ENCODE measurements at regions not wholly inside any gene's neighbourhood (a gene's known extent, or its start where the extent isn't known, plus 50 kb on each side); places are given as distances from the start of the nearest gene placed in this dataset.
"Not testable (repeated sequence)": the region's sequence is repeated elsewhere in the genome, so short reads cannot be mapped to it uniquely, and the experiment has no call there.

DNA sequence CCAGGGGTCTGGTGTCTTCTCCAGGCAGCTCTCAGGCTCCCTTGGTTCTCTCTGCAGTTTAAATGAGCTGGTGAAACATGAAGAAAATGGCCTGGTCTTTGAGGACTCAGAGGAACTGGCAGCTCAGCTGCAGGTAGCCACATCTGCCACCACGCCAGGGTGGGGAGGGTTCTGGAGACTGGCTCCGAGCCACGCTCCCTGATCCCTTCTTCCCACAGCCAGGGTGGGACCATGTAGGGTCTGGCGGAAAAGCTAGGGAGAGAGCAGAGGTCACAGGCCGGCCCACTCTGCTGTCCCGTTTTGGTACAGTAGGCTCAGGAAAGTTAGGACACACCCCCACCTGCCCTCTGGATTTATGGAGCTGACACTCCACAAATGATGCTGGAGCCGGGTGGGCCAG lies 103.5 kb upstream of the CCZ1B start:
- TF ChIP-seq, protein P1, sequence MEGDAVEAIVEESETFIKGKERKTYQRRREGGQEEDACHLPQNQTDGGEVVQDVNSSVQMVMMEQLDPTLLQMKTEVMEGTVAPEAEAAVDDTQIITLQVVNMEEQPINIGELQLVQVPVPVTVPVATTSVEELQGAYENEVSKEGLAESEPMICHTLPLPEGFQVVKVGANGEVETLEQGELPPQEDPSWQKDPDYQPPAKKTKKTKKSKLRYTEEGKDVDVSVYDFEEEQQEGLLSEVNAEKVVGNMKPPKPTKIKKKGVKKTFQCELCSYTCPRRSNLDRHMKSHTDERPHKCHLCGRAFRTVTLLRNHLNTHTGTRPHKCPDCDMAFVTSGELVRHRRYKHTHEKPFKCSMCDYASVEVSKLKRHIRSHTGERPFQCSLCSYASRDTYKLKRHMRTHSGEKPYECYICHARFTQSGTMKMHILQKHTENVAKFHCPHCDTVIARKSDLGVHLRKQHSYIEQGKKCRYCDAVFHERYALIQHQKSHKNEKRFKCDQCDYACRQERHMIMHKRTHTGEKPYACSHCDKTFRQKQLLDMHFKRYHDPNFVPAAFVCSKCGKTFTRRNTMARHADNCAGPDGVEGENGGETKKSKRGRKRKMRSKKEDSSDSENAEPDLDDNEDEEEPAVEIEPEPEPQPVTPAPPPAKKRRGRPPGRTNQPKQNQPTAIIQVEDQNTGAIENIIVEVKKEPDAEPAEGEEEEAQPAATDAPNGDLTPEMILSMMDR (tag by site-specific recombination; IDR thresholded peaks at IDR 0.05): not testable (repeated sequence)
- TF ChIP-seq TRIM28 (IDR thresholded peaks at IDR 0.05; ENCODE audit: borderline replicate concordance, low read length); ZEB2 (tag by site-specific recombination; IDR thresholded peaks at IDR 0.05); KLF16 (tag by site-specific recombination; IDR thresholded peaks at IDR 0.05); ZNF248 (tag by site-specific recombination; IDR thresholded peaks at IDR 0.05); ZSCAN30 (tag by site-specific recombination; IDR thresholded peaks at IDR 0.05); ZNF510 (tag by site-specific recombination; IDR thresholded peaks at IDR 0.05; ENCODE audit: insufficient replicate concordance); ZNF335 (tag by site-specific recombination; conservative IDR thresholded peaks at IDR 0.05): not testable (repeated sequence)
- TF ChIP-seq, protein P2, sequence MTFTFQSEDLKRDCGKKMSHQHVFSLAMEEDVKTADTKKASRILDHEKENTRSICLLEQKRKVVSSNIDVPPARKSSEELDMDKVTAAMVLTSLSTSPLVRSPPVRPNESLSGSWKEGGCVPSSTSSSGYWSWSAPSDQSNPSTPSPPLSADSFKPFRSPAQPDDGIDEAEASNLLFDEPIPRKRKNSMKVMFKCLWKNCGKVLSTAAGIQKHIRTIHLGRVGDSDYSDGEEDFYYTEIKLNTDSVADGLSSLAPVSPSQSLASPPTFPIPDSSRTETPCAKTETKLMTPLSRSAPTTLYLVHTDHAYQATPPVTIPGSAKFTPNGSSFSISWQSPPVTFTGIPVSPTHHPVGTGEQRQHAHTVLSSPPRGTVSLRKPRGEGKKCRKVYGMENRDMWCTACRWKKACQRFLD (tag by site-specific recombination; IDR thresholded peaks at IDR 0.05): not testable (repeated sequence)
